ENCODE measurements at regions not wholly inside any gene's neighbourhood (a gene's known extent, or its start where the extent isn't known, plus 50 kb on each side); places are given as distances from the start of the nearest gene placed in this dataset.

DNA sequence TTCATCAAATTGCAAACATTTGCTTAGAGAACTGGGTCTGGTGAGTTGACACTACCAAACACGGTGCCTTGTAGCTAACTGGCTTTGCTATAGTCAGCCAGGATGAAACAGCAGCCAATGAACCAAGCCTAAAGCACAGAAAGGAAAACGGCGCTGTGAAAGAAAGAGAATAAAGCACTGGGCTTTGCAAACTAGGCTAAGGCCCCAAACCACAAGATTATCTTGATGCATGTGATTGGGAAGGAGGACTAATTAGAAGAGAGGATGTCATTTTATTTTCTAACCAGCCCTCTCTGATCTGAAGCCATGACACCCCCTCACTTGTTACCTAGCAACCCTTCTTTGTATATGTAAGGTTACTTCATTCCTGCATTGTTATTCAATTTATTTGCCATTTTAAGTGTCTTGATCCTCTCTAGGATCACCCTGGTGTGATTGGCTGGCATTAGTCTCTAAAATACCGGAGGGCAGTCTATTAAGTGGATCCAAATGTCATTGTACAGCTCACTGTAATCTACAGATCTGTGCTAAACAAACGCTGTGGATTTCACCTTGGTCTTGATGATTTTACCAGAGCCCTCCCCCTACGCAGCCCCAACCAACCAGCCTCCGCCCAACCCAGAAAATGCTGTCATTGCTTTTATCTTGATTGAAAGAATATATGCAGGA lies 395.4 kb upstream of the ACVR2A start:
- TF ChIP-seq POLR2A (IDR thresholded peaks at IDR 0.05), result no peak
- TF ChIP-seq, protein P1, sequence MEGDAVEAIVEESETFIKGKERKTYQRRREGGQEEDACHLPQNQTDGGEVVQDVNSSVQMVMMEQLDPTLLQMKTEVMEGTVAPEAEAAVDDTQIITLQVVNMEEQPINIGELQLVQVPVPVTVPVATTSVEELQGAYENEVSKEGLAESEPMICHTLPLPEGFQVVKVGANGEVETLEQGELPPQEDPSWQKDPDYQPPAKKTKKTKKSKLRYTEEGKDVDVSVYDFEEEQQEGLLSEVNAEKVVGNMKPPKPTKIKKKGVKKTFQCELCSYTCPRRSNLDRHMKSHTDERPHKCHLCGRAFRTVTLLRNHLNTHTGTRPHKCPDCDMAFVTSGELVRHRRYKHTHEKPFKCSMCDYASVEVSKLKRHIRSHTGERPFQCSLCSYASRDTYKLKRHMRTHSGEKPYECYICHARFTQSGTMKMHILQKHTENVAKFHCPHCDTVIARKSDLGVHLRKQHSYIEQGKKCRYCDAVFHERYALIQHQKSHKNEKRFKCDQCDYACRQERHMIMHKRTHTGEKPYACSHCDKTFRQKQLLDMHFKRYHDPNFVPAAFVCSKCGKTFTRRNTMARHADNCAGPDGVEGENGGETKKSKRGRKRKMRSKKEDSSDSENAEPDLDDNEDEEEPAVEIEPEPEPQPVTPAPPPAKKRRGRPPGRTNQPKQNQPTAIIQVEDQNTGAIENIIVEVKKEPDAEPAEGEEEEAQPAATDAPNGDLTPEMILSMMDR (IDR thresholded peaks at IDR 0.05), result no peak
- no peak for DNase-seq

DNA sequence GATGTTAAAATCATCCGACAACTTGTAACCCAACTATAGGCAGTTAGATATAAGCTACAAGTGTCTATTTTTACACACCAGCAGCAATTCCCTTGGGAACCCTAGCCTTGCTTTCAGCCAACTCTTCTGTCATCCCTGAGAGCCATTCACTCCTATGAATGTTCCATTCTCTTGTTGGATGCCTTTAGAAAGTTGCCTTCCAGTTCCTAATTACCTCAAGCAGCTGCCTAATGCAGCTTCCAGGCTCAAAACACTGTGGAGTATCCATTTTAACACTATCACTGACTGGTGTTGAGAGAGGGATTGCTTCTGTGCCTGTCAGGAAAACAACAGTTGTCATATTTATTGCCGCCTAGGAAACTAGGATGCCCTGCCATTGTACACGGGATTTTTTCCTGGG lies 402.0 kb upstream of the ACVR2A start:
- H3K36me3 ChIP-seq, result no peaks in the 10 kb centered on the region
- TF ChIP-seq, protein P1 (IDR thresholded peaks at IDR 0.05), result no peak
- no peak for TF ChIP-seq POLR2A (IDR thresholded peaks at IDR 0.05)
- H3K9me3 ChIP-seq, result no peaks in the 10 kb centered on the region
- no peak overlapping the region for H3K27ac ChIP-seq
- H3K4me3 ChIP-seq, result no peak overlapping the region
- no peaks in the 10 kb centered on the region for H3K4me1 ChIP-seq
- no peaks in the 10 kb centered on the region for H3K27me3 ChIP-seq
- no peak for DNase-seq

More for the DNA sequence above, 395.4 kb upstream of the ACVR2A start:
- Histone ChIP-seq H3K27ac (no peak overlapping the region), H3K4me1 (no peaks in the 10 kb centered on the region), H3K36me3 (no peaks in the 10 kb centered on the region), H3K4me3 (no peak overlapping the region), H3K27me3 (no peaks in the 10 kb centered on the region), H3K9me3 (no peaks in the 10 kb centered on the region)

DNA sequence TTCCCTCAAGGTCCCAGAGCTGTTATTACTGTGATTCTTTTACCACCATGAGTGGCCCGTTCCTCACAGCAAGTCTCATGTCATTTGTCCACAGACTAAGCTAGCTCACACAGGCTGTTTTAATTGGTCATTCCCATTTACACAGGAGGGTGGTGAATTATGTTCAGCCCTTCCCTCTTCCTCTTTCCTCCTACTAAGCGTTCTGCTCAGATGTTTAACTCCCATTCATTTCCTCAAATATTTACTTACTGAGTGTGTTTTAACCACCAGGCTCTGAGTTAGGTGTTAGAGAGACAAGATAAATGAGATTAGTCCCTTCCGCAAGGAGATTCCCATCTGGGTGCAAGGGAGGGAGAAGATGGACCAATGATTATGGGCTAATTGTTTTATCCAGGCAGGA lies 403.6 kb upstream of the ACVR2A start:
- H3K4me3 ChIP-seq, result no peak overlapping the region
- H3K27me3 ChIP-seq, result no peaks in the 10 kb centered on the region
- no peak for TF ChIP-seq POLR2A (IDR thresholded peaks at IDR 0.05)
- TF ChIP-seq, protein P1 (IDR thresholded peaks at IDR 0.05), result no peak
- H3K36me3 ChIP-seq, result no peaks in the 10 kb centered on the region
- H3K27ac ChIP-seq, result no peak overlapping the region
- DNase-seq, result no peak
- no peaks in the 10 kb centered on the region for H3K4me1 ChIP-seq
- H3K9me3 ChIP-seq, result no peaks in the 10 kb centered on the region

DNA sequence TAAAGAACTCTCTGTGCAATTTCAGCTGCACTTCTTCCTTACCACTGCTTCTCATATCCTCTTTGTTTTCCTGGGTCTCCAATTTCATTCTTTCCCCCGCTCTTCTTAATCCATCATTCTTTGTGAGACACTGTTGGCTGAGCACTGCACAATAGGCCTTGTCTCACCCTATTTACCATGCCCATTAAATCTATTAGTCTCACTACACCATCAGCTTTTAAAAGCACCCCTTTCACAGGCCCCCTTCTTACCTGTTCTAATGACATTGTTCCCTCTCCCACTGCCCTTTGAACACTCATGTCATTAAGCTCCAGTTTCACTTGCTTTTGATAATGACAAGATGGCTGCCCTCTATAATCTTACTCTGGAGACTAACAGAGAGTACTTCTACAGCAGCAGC lies 404.1 kb upstream of the ACVR2A start:
- DNase-seq, result no peak
- Histone ChIP-seq H3K4me3 (no peak overlapping the region), H3K27ac (no peak overlapping the region), H3K27me3 (no peaks in the 10 kb centered on the region), H3K36me3 (no peaks in the 10 kb centered on the region), H3K4me1 (no peaks in the 10 kb centered on the region), H3K9me3 (no peaks in the 10 kb centered on the region)
- TF ChIP-seq, protein P1 (IDR thresholded peaks at IDR 0.05), result no peak
- no peak for TF ChIP-seq POLR2A (IDR thresholded peaks at IDR 0.05)

DNA sequence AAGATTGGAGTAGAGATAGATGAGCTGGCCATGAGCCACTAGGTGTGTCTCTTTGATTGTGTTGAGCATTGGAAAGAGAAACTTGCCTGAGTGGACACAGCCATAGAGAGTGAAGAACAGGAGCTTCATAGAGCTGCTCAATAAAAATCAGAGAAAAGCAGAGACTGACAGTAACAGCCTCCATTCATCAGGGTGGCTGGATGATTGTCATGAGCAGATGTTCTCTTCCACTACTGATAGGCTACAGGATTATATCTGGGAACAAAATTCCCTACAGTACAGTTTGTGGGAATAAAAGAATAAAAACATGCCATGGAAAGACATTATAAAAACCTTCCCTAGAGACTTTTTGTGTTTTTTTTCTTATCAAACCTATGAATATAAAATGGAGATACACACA lies 404.8 kb upstream of the ACVR2A start:
- no peaks in the 10 kb centered on the region for H3K36me3 ChIP-seq
- H3K27ac ChIP-seq, result no peak overlapping the region
- TF ChIP-seq, protein P1 (IDR thresholded peaks at IDR 0.05), result no peak
- TF ChIP-seq POLR2A (IDR thresholded peaks at IDR 0.05), result no peak
- no peak for DNase-seq
- H3K4me3 ChIP-seq, result no peak overlapping the region
- no peaks in the 10 kb centered on the region for H3K9me3 ChIP-seq
- H3K27me3 ChIP-seq, result no peaks in the 10 kb centered on the region
- no peaks in the 10 kb centered on the region for H3K4me1 ChIP-seq

DNA sequence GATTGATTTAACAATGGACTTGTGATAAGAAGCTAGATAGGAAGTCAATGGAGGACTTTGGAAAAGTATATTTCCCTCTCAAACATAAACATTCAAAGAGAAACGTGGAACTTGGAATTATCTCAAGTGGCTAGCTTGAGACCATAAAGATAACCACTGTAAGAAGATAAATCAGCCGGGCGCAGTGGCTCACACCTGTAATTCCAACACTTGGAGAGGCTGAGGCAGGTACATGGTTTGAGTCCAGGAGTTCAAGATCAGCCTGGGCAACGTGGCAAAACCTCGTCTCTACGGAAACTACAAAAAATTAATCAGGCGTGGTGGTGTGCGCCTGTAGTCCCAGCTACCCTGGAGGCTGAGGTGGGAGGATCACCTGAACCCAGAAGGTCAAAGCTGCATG lies 405.9 kb upstream of the ACVR2A start:
- Histone ChIP-seq H3K4me1 (no peaks in the 10 kb centered on the region), H3K27ac (peak overlapping the region in 2 of 4 donors; percentile 23 to 40), H3K4me3 (no peak overlapping the region), H3K27me3 (no peaks in the 10 kb centered on the region), H3K9me3 (no peaks in the 10 kb centered on the region), H3K36me3 (no peaks in the 10 kb centered on the region)
- DNase-seq, result peak in 2 of 3 donors; percentile 56 to 60
- TF ChIP-seq, protein P1 (IDR thresholded peaks at IDR 0.05), result no peak
- TF ChIP-seq POLR2A (IDR thresholded peaks at IDR 0.05), result no peak

Measured in Peyer's patch (tissue), 4 donors.